ENCODE measurements at regions not wholly inside any gene's neighbourhood (a gene's known extent, or its start where the extent isn't known, plus 50 kb on each side); places are given as distances from the start of the nearest gene placed in this dataset.
"Not testable (repeated sequence)": the region's sequence is repeated elsewhere in the genome, so short reads cannot be mapped to it uniquely, and the experiment has no call there.

DNA sequence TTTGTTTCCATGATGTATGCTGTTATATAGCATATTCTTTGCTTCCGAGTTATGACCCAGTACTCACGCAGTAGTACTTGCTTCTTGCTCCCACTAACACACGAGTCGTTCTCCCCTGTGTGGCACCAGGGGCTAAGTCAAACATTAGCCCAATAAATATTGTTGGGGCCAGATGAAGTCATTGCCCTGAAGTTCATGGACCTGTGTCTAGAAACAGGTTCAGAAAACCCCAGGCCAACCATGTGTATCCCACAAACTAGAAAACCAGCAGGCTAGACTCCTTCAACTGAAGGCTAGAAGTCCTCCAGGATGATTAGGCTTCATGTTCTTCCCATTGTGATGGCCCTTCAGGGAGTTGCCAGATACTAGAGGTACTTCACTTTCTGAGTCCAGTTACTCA is 198.2 kb upstream of the RBM19 start:
- ATAC-seq (no peak), DNase-seq (ENCODE audit: missing footprints) (no peak)
- intact Hi-C loops (cut with DNase I), result no loop called here

GRCh38 chr12:114163771-114164170 is 197.6 kb upstream of the RBM19 start:
- intact Hi-C loops (cut with DNase I), result no loop called here
- DNase-seq (ENCODE audit: missing footprints) (no peak), ATAC-seq (no peak)

GRCh38 chr12:114160445-114160844 is 194.3 kb upstream of the RBM19 start:
- ATAC-seq (no peak), DNase-seq (ENCODE audit: missing footprints) (no peak)
- intact Hi-C loops (cut with DNase I), result no loop called here

DNA sequence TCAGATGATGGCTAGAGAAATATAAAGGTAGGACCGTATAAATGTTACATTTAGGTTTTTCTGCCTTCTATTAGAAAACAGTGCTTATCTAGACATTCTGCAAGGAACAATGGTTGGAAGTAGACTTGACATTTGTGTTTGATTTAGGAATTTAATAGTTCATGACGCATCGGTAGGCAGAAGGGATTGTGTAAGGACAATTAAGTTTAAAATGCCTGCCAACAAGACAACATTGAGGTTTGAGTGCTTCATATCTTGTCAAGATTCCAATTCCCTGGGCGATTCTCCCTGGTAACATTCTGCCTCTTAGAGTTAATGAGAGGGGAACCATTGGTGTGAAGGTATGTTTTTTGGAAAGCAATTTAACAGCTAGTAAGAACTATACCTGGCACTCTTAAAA is 186.8 kb upstream of the RBM19 start:
- DNase-seq (ENCODE audit: missing footprints) (no peak), ATAC-seq (no peak)
- intact Hi-C loops (cut with DNase I), result no loop called here

DNA sequence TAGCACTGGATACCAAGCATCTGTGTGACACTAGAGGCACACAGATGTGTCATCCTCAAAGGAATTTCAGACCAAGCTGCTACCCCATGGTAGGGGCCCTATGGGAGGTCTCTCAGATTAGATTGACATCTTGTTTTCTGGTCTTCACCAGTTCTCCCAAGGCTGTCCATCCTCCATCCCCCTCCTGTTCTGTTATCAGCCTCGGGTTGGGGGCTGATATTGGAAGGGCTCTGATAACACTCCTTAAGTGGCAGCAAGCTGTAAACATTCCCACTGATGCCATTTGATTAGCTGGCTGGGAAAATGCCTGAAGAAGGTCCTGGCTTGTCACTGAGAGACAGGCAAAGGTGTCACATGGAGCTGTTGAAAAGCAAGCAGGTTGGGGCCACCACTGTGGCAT is 185.9 kb upstream of the RBM19 start:
- intact Hi-C loops (cut with DNase I), result no loop called here
- DNase-seq (ENCODE audit: missing footprints), result no peak
- ATAC-seq, result no peak

GRCh38 chr12:114150584-114150983 is 184.5 kb upstream of the RBM19 start:
- DNase-seq (ENCODE audit: missing footprints); ATAC-seq; intact Hi-C loops (cut with DNase I): not testable (repeated sequence)

GRCh38 chr12:114141921-114142564 is 175.9 kb upstream of the RBM19 start:
- ATAC-seq (no peak), DNase-seq (ENCODE audit: missing footprints) (no peak)
- intact Hi-C loops (cut with DNase I), result loop anchor here (10.0 kb wide), 1 partner anchor 107 kb away; no protein-coding TSS in a partner anchor

DNA sequence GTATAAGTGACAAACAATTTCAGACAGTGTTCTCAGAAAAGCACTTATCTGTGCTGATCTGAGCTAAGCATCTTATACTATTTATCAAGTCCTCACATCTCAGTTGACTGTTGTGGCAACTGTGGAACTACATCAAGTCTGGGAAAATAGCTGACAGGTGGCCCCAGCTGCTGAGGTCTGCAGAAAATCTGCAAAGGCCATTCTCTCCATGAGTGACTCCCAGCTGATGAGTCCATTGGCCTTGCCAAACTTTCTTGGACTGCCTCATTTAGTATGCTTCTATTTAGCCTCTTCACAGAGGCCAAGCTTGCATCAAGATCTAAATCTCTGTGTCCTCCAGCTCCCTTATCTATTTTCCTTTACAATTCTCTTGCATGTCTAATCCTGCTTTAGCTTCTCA is 174.5 kb upstream of the RBM19 start:
- DNase-seq (ENCODE audit: missing footprints), result no peak
- intact Hi-C loops (cut with DNase I), result loop anchor here (10.0 kb wide), 1 partner anchor 106 kb away; no protein-coding TSS in a partner anchor
- no peak for ATAC-seq

GRCh38 chr12:114136631-114137030 is 170.5 kb upstream of the RBM19 start:
- no peak for DNase-seq (ENCODE audit: missing footprints)
- no peak for ATAC-seq
- intact Hi-C loops (cut with DNase I), result no loop called here

DNA sequence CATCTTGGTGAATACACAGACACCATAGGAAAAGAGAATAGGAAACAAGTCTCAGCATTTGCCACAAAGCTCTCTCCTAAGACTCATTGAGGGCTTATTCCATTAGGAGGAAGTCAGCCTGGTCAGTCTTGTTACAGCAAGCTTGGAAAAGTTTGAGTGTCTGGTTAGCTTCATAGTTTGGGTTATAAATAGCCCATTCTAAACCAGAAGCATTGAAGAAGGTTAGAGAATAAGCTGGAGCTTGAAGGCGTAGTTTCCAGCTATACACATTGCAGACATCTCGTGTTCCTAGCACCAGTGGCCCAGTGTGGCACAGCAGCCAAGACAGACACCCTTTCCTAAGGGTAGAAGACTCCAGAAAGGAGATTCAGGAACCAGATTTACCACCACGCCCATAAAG is 168.8 kb upstream of the RBM19 start:
- ATAC-seq, result no peak
- intact Hi-C loops (cut with DNase I), result no loop called here
- DNase-seq (ENCODE audit: missing footprints), result no peak

GRCh38 chr12:114131824-114132223 is 165.7 kb upstream of the RBM19 start:
- DNase-seq (ENCODE audit: missing footprints) (no peak), ATAC-seq (no peak)
- intact Hi-C loops (cut with DNase I), result no loop called here

GRCh38 chr12:114123108-114123507 is 157.0 kb upstream of the RBM19 start:
- intact Hi-C loops (cut with DNase I), result no loop called here
- ATAC-seq (no peak), DNase-seq (ENCODE audit: missing footprints) (no peak)

GRCh38 chr12:114122016-114122415 is 155.9 kb upstream of the RBM19 start:
- intact Hi-C loops (cut with DNase I), result no loop called here
- no peak for ATAC-seq
- DNase-seq (ENCODE audit: missing footprints), result no peak

- intact Hi-C loops (cut with DNase I), result no loop called here
- ATAC-seq (no peak), DNase-seq (ENCODE audit: missing footprints) (no peak)
These were observed 153.2 kb upstream of the RBM19 start for GRCh38 chr12:114119316-114119715.

DNA sequence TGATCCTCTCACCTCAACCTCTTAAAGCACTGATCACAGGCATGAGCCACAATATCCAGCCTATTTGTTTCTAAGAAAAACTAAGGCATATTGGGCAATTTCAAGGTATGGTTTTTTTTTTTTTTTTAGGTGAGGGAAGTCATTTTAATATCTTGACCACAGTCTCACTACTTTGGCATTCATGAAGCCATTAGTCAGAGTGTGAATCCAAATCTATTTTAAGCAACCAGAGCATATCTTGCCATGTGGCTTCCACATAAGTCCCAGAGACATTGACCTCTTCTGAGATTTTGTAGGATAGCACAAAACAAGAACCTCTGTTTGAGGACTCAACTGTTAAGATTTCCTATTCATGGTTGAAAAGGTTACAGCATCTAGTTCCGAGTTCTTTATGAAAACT is 130.3 kb upstream of the RBM19 start:
- DNase-seq (ENCODE audit: missing footprints), result no peak
- ATAC-seq, result no peak
- intact Hi-C loops (cut with DNase I), result no loop called here

DNA sequence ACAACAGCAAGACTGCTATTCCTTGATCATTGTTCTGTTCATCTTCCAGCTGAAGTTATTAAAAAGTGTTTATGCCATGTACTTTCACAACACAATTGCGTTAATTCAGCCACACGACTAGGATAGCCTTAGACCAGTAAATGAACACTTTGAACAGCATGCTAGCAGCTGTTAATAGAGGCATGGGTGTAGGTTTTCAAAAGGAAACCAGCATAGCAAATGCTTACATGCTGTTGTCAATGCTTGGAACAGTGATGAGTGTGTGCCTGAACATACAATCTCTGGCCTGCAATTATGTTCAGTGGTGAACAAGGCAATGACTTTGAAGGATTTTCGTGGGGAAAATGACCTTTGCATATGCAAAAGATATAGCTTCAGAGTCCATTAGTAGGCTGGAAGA is 127.4 kb upstream of the RBM19 start:
- ATAC-seq, result no peak
- DNase-seq (ENCODE audit: missing footprints), result no peak
- intact Hi-C loops (cut with DNase I), result no loop called here

DNA sequence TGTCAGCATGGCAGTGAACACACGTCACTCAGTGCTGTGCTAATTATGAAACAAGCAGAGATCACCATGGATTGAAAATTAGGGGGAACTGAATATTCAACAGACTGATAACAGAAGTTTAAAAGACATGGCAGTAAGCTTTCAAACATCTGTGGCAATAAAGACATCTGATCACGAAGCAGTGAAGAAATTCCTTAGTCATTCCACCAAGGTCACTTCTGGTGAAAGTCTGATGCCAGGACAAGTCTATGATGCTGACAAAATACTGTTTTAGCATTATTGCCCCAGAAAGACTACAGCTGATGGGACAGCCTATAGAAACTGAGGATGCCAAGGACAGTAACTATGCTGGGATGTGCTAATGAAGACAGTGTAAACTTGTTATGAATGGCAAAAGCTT is 126.9 kb upstream of the RBM19 start:
- intact Hi-C loops (cut with DNase I), result no loop called here
- ATAC-seq (no peak), DNase-seq (ENCODE audit: missing footprints) (no peak)

GRCh38 chr12:114090211-114090610 is 124.1 kb upstream of the RBM19 start:
- intact Hi-C loops (cut with DNase I), result no loop called here

GRCh38 chr12:114073076-114073475 is 107.0 kb upstream of the RBM19 start:
- intact Hi-C loops (cut with DNase I), result no loop called here
- ATAC-seq (no peak), DNase-seq (ENCODE audit: missing footprints) (no peak)

More at GRCh38 chr12:114090211-114090610, 124.1 kb upstream of the RBM19 start:
- DNase-seq (ENCODE audit: missing footprints) (no peak), ATAC-seq (no peak)

DNA sequence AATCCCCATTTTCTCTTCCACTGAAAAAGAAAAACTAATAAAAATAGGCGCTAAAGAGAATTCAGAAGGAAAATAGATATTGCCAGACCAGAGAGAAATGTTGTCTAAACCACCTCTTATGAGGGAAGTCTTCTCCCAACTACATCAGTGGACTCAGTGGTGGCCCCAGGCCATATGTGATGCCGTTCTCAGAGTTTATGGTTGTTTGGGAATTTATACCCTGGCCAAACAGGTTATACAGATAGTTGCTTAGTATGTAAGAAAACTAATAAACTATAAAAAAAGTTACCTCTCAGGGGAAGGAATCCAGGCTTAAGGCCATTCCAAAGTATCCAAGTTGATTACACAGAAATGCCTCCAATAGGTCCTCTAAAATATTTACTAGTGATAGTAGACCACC is 103.4 kb upstream of the RBM19 start:
- DNase-seq (ENCODE audit: missing footprints) (no peak), ATAC-seq (no peak)
- intact Hi-C loops (cut with DNase I), result no loop called here

GRCh38 chr12:114064497-114064896 is 98.4 kb upstream of the RBM19 start:
- intact Hi-C loops (cut with DNase I), result no loop called here

More at GRCh38 chr12:114064497-114064896, 98.4 kb upstream of the RBM19 start:
- no peak for DNase-seq (ENCODE audit: missing footprints)
- no peak for ATAC-seq

Measured in Right ventricle myocardium inferior (tissue), 1 donor.